Endothelial cell of umbilical vein (primary cell): ENCODE measurements at regions not wholly inside any gene's neighbourhood (a gene's known extent, or its start where the extent isn't known, plus 50 kb on each side); places are given as distances from the start of the nearest gene placed in this dataset.

Experiments used
- EZH2 ChIP-seq: IDR thresholded peaks from 2 replicates; pipeline ENCODE4 v1.6.1; 2012; ENCODE audit warnings: borderline replicate concordance, low read depth, mild to moderate bottlenecking, moderate library complexity, low read length, inconsistent platforms; ENCODE audit not compliant: severe bottlenecking
- TF ChIP-seq, protein P1 (sequence below), 2 donors: IDR thresholded peaks; 1 replicate in 1 of 2; 2 replicates in 1 of 2; pipeline ENCODE4 v1.5.1; 2011; ENCODE audit warnings: low read length in 2 of 2, mild to moderate bottlenecking in 2 of 2, moderate library complexity in 2 of 2, control low read depth in 1 of 2, inconsistent platforms in 1 of 2, low read depth in 1 of 2; ENCODE audit not compliant: insufficient read depth in 1 of 2; ENCODE audit errors: extremely low read depth in 1 of 2

DNA sequence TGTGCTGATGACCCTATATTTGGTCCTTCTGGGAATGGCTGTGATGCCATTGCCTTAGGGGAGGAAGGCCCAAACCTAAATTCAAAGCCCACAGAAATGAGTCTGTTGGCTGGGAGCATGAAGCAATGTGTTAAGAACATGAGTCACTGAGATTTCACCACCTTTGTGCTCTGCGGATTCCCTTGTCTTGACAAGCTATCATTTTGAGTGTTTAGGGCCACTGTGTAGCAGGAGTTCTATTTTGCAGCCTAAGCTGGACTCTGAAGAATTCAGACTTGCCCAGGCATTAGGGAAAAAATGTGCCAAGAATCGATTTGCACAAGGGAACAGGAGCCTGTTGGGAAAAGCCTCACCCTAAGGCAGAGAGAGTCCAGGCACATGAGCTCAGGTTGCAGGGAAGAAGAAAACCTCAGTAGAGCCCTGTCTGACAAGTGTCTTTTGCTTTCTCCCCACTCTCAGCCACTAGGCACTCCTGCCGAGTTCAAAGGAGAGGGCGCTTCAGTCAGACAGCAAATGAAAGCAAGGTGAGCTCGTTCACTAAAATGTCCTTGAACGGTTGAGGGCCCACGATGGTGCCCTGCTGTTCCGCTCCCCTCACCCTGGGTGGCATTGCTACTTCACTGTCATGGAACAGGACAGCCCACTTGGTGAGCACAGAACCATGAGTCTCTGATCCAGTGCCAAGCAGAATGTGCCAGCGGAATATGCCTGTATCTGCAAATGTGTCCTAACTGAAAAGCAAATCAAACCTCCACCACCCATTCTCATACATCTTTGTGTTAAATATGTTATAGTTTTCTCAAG lies 93.6 kb downstream of the PRLHR start:
- TF ChIP-seq, protein P1, sequence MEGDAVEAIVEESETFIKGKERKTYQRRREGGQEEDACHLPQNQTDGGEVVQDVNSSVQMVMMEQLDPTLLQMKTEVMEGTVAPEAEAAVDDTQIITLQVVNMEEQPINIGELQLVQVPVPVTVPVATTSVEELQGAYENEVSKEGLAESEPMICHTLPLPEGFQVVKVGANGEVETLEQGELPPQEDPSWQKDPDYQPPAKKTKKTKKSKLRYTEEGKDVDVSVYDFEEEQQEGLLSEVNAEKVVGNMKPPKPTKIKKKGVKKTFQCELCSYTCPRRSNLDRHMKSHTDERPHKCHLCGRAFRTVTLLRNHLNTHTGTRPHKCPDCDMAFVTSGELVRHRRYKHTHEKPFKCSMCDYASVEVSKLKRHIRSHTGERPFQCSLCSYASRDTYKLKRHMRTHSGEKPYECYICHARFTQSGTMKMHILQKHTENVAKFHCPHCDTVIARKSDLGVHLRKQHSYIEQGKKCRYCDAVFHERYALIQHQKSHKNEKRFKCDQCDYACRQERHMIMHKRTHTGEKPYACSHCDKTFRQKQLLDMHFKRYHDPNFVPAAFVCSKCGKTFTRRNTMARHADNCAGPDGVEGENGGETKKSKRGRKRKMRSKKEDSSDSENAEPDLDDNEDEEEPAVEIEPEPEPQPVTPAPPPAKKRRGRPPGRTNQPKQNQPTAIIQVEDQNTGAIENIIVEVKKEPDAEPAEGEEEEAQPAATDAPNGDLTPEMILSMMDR (IDR thresholded peaks at IDR 0.05; ENCODE audit: extremely low read depth in 1 of 2, insufficient read depth in 1 of 2, low read depth in 1 of 2, low read length in 2 of 2), result no peak
- TF ChIP-seq EZH2, result no peak
